SK-N-SH (cell line): ENCODE measurements at regions not wholly inside any gene's neighbourhood (a gene's known extent, or its start where the extent isn't known, plus 50 kb on each side); places are given as distances from the start of the nearest gene placed in this dataset.
"Not testable (repeated sequence)": the region's sequence is repeated elsewhere in the genome, so short reads cannot be mapped to it uniquely, and the experiment has no call there.

ENCODE experiments used
- CTCF ChIA-PET: fragments of 300-600, 350-600 bp; formaldehyde crosslinking; extraction: SDS; loops from one replicate; lab custom pipeline; 2021; lab: Yijun Ruan, JAX
- POLR2A ChIA-PET: fragments of 350-600 bp; sonication (Branson Sonifier 250); formaldehyde crosslinking; extraction: SDS; loops from one replicate; lab custom pipeline; 2020; ENCODE audit warnings: antibody characterized with exemption, inconsistent platforms; lab: Yijun Ruan, JAX
- DNase-seq: peaks from one replicate; pipeline ENCODE4 v3.0.0; 2012
- H2AFZ ChIP-seq: fragments of 200-600 bp; sonication (generic); 2 replicates; pipeline ENCODE4 v1.8.1; 2016; ENCODE audit warnings: antibody characterized with exemption, mild to moderate bottlenecking, low read depth
- H3F3A ChIP-seq: fragments of 200-600 bp; sonication (generic); replicated peaks from 2 replicates; pipeline ENCODE3; 2016; ENCODE audit warnings: antibody characterized with exemption, mild to moderate bottlenecking; ENCODE audit not compliant: insufficient read depth
- H3K27ac ChIP-seq, 2 experiments: fragments of 200-500 bp in 1 of 2; fragments of 200-600 bp in 1 of 2; sonication (Bioruptor generic) in 1 of 2; sonication (generic), shearing (Covaris generic) in 1 of 2; 2 replicates each; pipeline versions ENCODE4 v1.5.1 to v1.6.1; 2014 to 2016; ENCODE audit warnings: low read depth in 2 of 2, inconsistent platforms in 1 of 2, low read length in 1 of 2, mild to moderate bottlenecking in 1 of 2, mixed read lengths in 1 of 2
- H3K27me3 ChIP-seq: fragments of 200-600 bp; sonication (generic), shearing (Covaris generic); 2 replicates; pipeline ENCODE4 v1.6.1; 2016; ENCODE audit warnings: mixed run types; ENCODE audit not compliant: insufficient read depth
- H3K36me3 ChIP-seq, 2 experiments: fragments of 200-500 bp in 1 of 2; fragments of 200-600 bp in 1 of 2; sonication (Bioruptor generic) in 1 of 2; sonication (generic) in 1 of 2; replicated peaks in 1 of 2; 2 replicates each; pipeline versions ENCODE3 to v1.5.1; 2014 to 2016; ENCODE audit warnings: low read length in 1 of 2, mild to moderate bottlenecking in 1 of 2; ENCODE audit not compliant: insufficient read depth in 2 of 2, control insufficient read depth in 1 of 2
- H3K4me1 ChIP-seq, 2 experiments: fragments of 200-500 bp in 1 of 2; fragments of 200-600 bp in 1 of 2; sonication (Bioruptor generic) in 1 of 2; sonication (generic), shearing (Covaris generic) in 1 of 2; 2 replicates each; pipeline versions ENCODE4 v1.5.1 to v1.6.1; 2014 to 2016; ENCODE audit warnings: low read depth in 1 of 2, low read length in 1 of 2, mixed run types in 1 of 2; ENCODE audit not compliant: insufficient read depth in 2 of 2, control insufficient read depth in 1 of 2
- H3K4me2 ChIP-seq: fragments of 200-600 bp; sonication (generic), shearing (Covaris generic); 2 replicates; pipeline ENCODE4 v1.6.1; 2017; ENCODE audit warnings: mixed run types
- H3K4me3 ChIP-seq, 2 experiments: fragments of 200-500 bp in 1 of 2; fragments of 200-600 bp in 1 of 2; sonication (Bioruptor generic) in 1 of 2; sonication (generic), shearing (Covaris generic) in 1 of 2; 2 replicates each; pipeline versions ENCODE4 v1.5.1 to v1.8.1; 2014 to 2016; ENCODE audit warnings: low read depth in 2 of 2, inconsistent platforms in 1 of 2, low read length in 1 of 2, mild to moderate bottlenecking in 1 of 2, mixed read lengths in 1 of 2, moderate library complexity in 1 of 2
- H3K79me2 ChIP-seq: fragments of 200-600 bp; sonication (generic); 2 replicates; pipeline ENCODE4 v1.8.1; 2017; ENCODE audit warnings: mild to moderate bottlenecking; ENCODE audit not compliant: insufficient read depth
- H3K9ac ChIP-seq: fragments of 200-600 bp; sonication (generic); 2 replicates; pipeline ENCODE4 v1.6.1; 2017; ENCODE audit warnings: mixed run types
- H3K9me2 ChIP-seq: fragments of 200-600 bp; sonication (generic); 2 replicates; pipeline ENCODE4 v1.6.1; 2017; ENCODE audit warnings: mixed run types
- H3K9me3 ChIP-seq: fragments of 200-600 bp; sonication (generic); 2 replicates; pipeline ENCODE4 v1.6.1; 2017; ENCODE audit warnings: mixed run types, mild to moderate bottlenecking, moderate library complexity
- H4K20me1 ChIP-seq: fragments of 200-600 bp; sonication (generic); 2 replicates; pipeline ENCODE4 v1.6.1; 2017; ENCODE audit warnings: mild to moderate bottlenecking, mixed run types; ENCODE audit not compliant: insufficient read depth
- CHD2 ChIP-seq: fragments of 150-350 bp; IDR thresholded peaks from 2 replicates; pipeline ENCODE4 v1.6.1; 2018; ENCODE audit warnings: low read length; ENCODE audit not compliant: partially characterized antibody
- CTCF ChIP-seq: fragments of 200-600 bp; sonication (generic); IDR thresholded peaks from 2 replicates; pipeline ENCODE4 v1.6.1; 2017; ENCODE audit warnings: antibody characterized with exemption, mild to moderate bottlenecking, moderate library complexity
- FOSL2 ChIP-seq: IDR thresholded peaks from 2 replicates; pipeline ENCODE4 v1.4.0; 2012; ENCODE audit warnings: low read depth, mild to moderate bottlenecking, moderate library complexity, borderline replicate concordance
- FOXJ3 ChIP-seq: sonication (generic); formaldehyde crosslinking; IDR thresholded peaks from 2 replicates; pipeline ENCODE4 v1.5.1; 2020; ENCODE audit warnings: mild to moderate bottlenecking, missing genetic modification reagents
- FOXM1 ChIP-seq: IDR thresholded peaks from 2 replicates; pipeline ENCODE4 v1.4.0; 2012; ENCODE audit warnings: low read depth, mild to moderate bottlenecking
- GABPA ChIP-seq: IDR thresholded peaks from 2 replicates; pipeline ENCODE4 v1.4.0; 2012; ENCODE audit warnings: low read depth, mild to moderate bottlenecking
- JUND ChIP-seq: IDR thresholded peaks from 2 replicates; pipeline ENCODE4 v1.4.0; 2012
- MEF2A ChIP-seq: IDR thresholded peaks from 2 replicates; pipeline ENCODE4 v1.4.0; 2012; ENCODE audit warnings: low read depth, borderline replicate concordance
- NFIC ChIP-seq: IDR thresholded peaks from 2 replicates; pipeline ENCODE4 v1.4.0; 2012; ENCODE audit warnings: borderline replicate concordance
- NRF1 ChIP-seq: IDR thresholded peaks from 2 replicates; pipeline ENCODE4 v1.6.1; 2012; ENCODE audit warnings: low read depth, mild to moderate bottlenecking, low read length
- PBX3 ChIP-seq: IDR thresholded peaks from 2 replicates; pipeline ENCODE4; 2012
- POLR2AphosphoS5 ChIP-seq: IDR thresholded peaks from 2 replicates; pipeline ENCODE4 v1.6.1; 2012; ENCODE audit warnings: low read depth, low read length
- RAD21 ChIP-seq: IDR thresholded peaks from 2 replicates; pipeline ENCODE4 v1.6.1; 2012; ENCODE audit warnings: mild to moderate bottlenecking, low read length
- RFX5 ChIP-seq: IDR thresholded peaks from 2 replicates; pipeline ENCODE4 v1.6.1; 2012; ENCODE audit warnings: mild to moderate bottlenecking, improper control_type of control experiment, low read length
- TAF1 ChIP-seq: IDR thresholded peaks from 2 replicates; pipeline ENCODE4 v1.6.1; 2012; ENCODE audit warnings: low read depth, mild to moderate bottlenecking, low read length, moderate library complexity, borderline replicate concordance
- TCF12 ChIP-seq: IDR thresholded peaks from 2 replicates; pipeline ENCODE4 v1.4.0; 2012
- ZBTB33 ChIP-seq: IDR thresholded peaks from 2 replicates; pipeline ENCODE4 v1.4.0; 2012; ENCODE audit warnings: low read depth, borderline replicate concordance
- WGBS: methylation state at CpG from one replicate; pipeline ENCODE4 v1.1.6; 2017; ENCODE audit warnings: low lambda C conversion rate; 5-methylcytosine and 5-hydroxymethylcytosine counted together
- TF ChIP-seq, protein P1 (sequence below): IDR thresholded peaks from 2 replicates; pipeline ENCODE4 v1.6.1; 2012; ENCODE audit warnings: mild to moderate bottlenecking, low read depth, low read length, moderate library complexity
- TF ChIP-seq, protein P2 (sequence below): fragments of 150-350 bp; IDR thresholded peaks from 2 replicates; pipeline ENCODE4 v1.6.1; 2017; ENCODE audit warnings: antibody characterized with exemption, low read length, low read depth, borderline replicate concordance
- TF ChIP-seq, protein P3 (sequence below): IDR thresholded peaks from 2 replicates; pipeline ENCODE4 v1.4.0; 2012; ENCODE audit warnings: low read depth

- H3K4me1 ChIP-seq, result no peaks in the 10 kb centered on the region
- H2AFZ ChIP-seq, result no peak overlapping the region
- CTCF ChIA-PET, result no interaction called here
- no peak overlapping the region for H3K9ac ChIP-seq
- no peak overlapping the region for H3K27ac ChIP-seq
- WGBS, result 26% methylated on average over 3 of the region's 4 CpGs
- H3K9me2 ChIP-seq, result no peaks in the 10 kb centered on the region
- TF ChIP-seq CTCF, result no peak
- TF ChIP-seq, protein P1, sequence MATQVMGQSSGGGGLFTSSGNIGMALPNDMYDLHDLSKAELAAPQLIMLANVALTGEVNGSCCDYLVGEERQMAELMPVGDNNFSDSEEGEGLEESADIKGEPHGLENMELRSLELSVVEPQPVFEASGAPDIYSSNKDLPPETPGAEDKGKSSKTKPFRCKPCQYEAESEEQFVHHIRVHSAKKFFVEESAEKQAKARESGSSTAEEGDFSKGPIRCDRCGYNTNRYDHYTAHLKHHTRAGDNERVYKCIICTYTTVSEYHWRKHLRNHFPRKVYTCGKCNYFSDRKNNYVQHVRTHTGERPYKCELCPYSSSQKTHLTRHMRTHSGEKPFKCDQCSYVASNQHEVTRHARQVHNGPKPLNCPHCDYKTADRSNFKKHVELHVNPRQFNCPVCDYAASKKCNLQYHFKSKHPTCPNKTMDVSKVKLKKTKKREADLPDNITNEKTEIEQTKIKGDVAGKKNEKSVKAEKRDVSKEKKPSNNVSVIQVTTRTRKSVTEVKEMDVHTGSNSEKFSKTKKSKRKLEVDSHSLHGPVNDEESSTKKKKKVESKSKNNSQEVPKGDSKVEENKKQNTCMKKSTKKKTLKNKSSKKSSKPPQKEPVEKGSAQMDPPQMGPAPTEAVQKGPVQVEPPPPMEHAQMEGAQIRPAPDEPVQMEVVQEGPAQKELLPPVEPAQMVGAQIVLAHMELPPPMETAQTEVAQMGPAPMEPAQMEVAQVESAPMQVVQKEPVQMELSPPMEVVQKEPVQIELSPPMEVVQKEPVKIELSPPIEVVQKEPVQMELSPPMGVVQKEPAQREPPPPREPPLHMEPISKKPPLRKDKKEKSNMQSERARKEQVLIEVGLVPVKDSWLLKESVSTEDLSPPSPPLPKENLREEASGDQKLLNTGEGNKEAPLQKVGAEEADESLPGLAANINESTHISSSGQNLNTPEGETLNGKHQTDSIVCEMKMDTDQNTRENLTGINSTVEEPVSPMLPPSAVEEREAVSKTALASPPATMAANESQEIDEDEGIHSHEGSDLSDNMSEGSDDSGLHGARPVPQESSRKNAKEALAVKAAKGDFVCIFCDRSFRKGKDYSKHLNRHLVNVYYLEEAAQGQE, result no peak
- no peak for TF ChIP-seq JUND
- TF ChIP-seq PBX3, result no peak
- TF ChIP-seq ZBTB33, result no peak
- no peak for TF ChIP-seq MEF2A
- TF ChIP-seq GABPA, result no peak
- TF ChIP-seq FOXJ3, result no peak
- TF ChIP-seq NRF1, result no peak
- no peak for TF ChIP-seq TCF12
- no peak for TF ChIP-seq POLR2AphosphoS5
- TF ChIP-seq TAF1, result no peak
- TF ChIP-seq CHD2, result no peak
- TF ChIP-seq RAD21, result no peak
- TF ChIP-seq NFIC, result no peak
- no peak for TF ChIP-seq FOSL2
- TF ChIP-seq, protein P2, sequence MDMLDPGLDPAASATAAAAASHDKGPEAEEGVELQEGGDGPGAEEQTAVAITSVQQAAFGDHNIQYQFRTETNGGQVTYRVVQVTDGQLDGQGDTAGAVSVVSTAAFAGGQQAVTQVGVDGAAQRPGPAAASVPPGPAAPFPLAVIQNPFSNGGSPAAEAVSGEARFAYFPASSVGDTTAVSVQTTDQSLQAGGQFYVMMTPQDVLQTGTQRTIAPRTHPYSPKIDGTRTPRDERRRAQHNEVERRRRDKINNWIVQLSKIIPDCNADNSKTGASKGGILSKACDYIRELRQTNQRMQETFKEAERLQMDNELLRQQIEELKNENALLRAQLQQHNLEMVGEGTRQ, result no peak
- no peak for TF ChIP-seq FOXM1
- no peak for TF ChIP-seq RFX5
- TF ChIP-seq, protein P3, sequence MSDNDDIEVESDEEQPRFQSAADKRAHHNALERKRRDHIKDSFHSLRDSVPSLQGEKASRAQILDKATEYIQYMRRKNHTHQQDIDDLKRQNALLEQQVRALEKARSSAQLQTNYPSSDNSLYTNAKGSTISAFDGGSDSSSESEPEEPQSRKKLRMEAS, result no peak
- no peaks in the 10 kb centered on the region for H3F3A ChIP-seq
- H3K79me2 ChIP-seq, result no peaks in the 10 kb centered on the region
- H3K36me3 ChIP-seq, result no peaks in the 10 kb centered on the region
- POLR2A ChIA-PET, result no interaction called here
- no peak overlapping the region for H3K4me3 ChIP-seq
- H4K20me1 ChIP-seq, result no peaks in the 10 kb centered on the region
- no peaks in the 10 kb centered on the region for H3K27me3 ChIP-seq
- 0 out of 2 replicates have a peak, but pooled peaks cover 3% of the 10 kb centered on the region for H3K9me3 ChIP-seq
- no peak overlapping the region for H3K4me2 ChIP-seq
- DNase-seq, result no peak
These were observed 558.2 kb upstream of the PFKP start for GRCh38 chr10:2509081-2509531.

DNA sequence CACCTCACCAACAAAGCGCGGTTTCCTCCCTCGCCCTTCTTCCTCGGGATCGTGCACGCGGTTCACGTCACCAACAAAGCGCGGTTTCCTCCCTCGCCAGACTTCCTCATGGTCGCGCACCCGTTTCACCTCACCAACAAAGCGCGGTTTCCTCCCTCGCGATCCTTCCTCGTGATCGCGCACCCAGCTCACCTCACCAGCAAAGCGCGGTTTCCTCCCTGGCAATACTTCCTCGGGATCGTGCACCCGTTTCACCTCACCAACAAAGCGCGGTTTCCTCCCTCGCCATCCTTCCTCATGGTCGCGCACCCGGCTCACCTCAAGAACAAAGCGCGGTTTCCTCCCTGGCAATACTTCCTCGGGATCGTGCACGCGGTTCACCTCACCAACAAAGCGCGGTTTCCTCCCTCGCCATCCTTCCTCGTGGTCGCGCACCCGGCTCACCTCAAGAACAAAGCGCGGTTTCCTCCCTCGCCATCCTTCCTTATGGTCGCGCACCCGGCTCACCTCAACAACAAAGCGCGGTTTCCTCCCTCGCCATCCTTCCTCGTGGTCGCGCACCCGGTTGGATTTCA, 565.9 kb upstream of the PFKP start:
- H3K4me2 ChIP-seq, CTCF ChIA-PET, DNase-seq, H3K9me2 ChIP-seq, H3K4me1 ChIP-seq, H3K27ac ChIP-seq, POLR2A ChIA-PET, H3K27me3 ChIP-seq, H3K79me2 ChIP-seq, H3K4me3 ChIP-seq, H2AFZ ChIP-seq, H3K36me3 ChIP-seq, H3K9me3 ChIP-seq, H3F3A ChIP-seq, H3K9ac ChIP-seq, H4K20me1 ChIP-seq: not testable (repeated sequence)
- WGBS, result 82% methylated on average over 58 of the region's 58 CpGs
